Activated naive CD8-positive, alpha-beta T cell (primary cell): ENCODE measurements at regions not wholly inside any gene's neighbourhood (a gene's known extent, or its start where the extent isn't known, plus 50 kb on each side); places are given as distances from the start of the nearest gene placed in this dataset.

Experiments used
- H3K27ac Mint-ChIP-seq: one replicate; pipeline ENCODE4 v1.8.0; 2021; ENCODE audit warnings: mixed read lengths
- H3K27me3 Mint-ChIP-seq: one replicate; pipeline ENCODE4 v1.8.0; 2021; ENCODE audit warnings: mixed read lengths
- H3K36me3 Mint-ChIP-seq: one replicate; pipeline ENCODE4 v1.8.0; 2021; ENCODE audit warnings: mixed read lengths
- H3K4me1 Mint-ChIP-seq: one replicate; pipeline ENCODE4 v1.8.0; 2021; ENCODE audit warnings: low read depth, mixed read lengths
- H3K4me3 Mint-ChIP-seq: one replicate; pipeline ENCODE4 v1.8.0; 2021; ENCODE audit warnings: mild to moderate bottlenecking, mixed read lengths
- H3K9me3 Mint-ChIP-seq: one replicate; pipeline ENCODE4 v1.8.0; 2021; ENCODE audit warnings: low read depth, mixed read lengths

DNA sequence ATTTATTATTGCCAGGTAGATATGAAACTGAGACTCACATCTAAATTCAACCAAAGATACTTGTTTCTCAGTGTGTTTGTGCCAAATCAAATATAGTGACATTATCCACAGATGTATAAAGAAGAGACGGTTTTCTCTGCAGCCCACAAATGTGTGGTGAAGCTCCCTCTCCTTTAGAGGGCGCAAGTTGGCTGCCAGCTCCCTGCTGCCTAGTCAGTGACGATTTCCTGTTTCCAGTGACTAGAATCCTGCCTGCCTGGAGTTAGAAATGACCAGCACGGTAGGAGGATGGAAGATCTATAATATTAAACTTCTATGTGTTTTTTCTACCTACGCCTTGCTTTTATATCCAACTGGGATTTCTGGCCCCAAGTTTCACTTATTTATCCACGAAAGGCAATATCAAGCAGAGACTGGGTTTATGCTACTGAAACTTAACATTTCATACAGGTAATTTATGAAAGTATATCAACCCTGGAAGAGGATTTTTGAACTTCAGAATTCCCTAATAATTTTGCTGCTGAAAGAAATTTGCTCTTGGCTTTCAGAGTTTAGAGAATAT, 1793.7 kb upstream of the TENM3 start:
- Mint-ChIP-seq H3K36me3 (no peaks in the 10 kb centered on the region), H3K4me1 (no peaks in the 10 kb centered on the region), H3K27ac (no peak overlapping the region), H3K27me3 (no peaks in the 10 kb centered on the region), H3K4me3 (no peak overlapping the region), H3K9me3 (no peaks in the 10 kb centered on the region)

DNA sequence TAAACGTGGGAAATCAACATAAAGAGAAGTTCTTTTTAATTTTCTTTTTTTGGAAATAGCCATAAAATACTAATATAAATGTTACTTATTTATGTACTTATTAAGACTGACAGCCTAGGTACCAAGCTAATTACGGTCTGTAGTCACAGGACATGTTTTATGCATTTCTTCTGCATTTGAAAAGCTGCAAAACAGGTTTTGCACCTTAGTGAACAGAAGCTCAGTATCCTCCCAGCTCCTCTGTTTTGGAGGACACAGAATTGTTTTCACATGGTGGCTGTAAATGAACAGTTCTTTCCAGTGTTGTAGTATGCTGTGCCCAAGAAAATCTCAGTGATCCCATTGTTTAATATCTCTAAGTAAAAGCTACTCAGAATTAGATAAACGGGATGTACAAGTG, 1788.0 kb upstream of the TENM3 start:
- no peaks in the 10 kb centered on the region for H3K4me1 Mint-ChIP-seq
- no peaks in the 10 kb centered on the region for H3K27me3 Mint-ChIP-seq
- H3K27ac Mint-ChIP-seq = no peak overlapping the region
- no peaks in the 10 kb centered on the region for H3K36me3 Mint-ChIP-seq
- no peaks in the 10 kb centered on the region for H3K9me3 Mint-ChIP-seq
- no peak overlapping the region for H3K4me3 Mint-ChIP-seq

DNA sequence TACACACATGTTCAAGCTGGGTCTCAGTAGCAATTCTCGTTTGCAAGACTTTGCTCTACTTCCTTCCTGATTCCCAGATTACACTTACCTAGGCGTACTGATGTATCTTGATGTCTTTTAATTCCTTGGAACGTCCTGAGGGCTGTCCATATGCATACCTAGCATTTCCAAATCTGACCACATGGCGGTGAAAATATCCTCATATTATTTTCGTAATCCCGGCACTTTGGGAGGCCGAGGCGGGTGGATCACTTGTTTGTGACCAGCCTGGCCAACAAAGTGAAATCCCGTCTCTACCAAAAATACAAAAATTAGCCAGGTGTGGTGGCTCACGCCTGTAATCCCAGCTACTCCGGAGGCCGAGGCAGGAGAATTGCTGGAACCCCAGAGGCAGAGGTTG, 1786.3 kb upstream of the TENM3 start:
- Mint-ChIP-seq H3K27ac (no peak overlapping the region), H3K4me3 (no peak overlapping the region), H3K4me1 (no peaks in the 10 kb centered on the region), H3K9me3 (no peaks in the 10 kb centered on the region), H3K27me3 (no peaks in the 10 kb centered on the region), H3K36me3 (no peaks in the 10 kb centered on the region)

DNA sequence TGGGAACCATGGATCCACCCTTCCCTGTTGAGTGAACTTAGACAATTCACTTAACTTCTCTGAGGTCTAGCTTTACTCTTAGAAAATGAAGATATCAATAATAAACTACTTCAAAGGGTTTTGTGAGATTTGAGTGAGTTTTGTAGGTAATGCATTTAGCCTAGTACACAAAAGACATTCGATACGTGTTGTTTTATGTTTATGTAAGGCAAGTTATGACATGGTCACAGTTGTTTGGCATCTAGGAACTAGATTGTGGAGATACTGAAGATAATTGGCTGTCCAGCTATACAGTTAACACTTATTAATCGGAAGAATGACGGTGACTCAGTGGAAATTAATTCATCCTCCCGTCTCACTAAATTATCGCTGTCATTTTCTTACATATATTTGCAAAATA, 1781.1 kb upstream of the TENM3 start:
- Mint-ChIP-seq H3K27me3 (no peaks in the 10 kb centered on the region), H3K36me3 (no peaks in the 10 kb centered on the region), H3K27ac (no peak overlapping the region), H3K4me3 (no peak overlapping the region), H3K4me1 (no peaks in the 10 kb centered on the region), H3K9me3 (peaks cover 3% of the 10 kb centered on the region)

DNA sequence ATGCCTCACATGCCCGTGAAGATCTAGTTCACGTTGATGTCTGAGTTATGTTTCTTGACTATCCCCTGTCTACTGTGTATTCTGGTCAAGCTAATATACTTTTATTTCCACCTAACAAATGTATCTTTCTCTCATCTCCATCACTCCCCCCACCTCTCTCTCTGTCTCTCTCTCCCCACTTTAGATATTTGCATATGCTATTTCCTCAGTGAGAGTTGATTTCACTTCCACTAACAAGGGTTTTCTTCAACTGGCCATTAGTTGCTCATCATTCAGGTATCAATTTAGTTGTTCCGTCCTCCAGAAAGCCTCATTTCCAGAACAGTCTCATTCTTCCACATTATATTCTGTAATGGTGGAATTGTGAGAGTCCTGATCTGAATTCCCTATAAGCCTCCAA, 1777.8 kb upstream of the TENM3 start:
- Mint-ChIP-seq H3K36me3 (no peaks in the 10 kb centered on the region), H3K9me3 (peaks cover 10% of the 10 kb centered on the region), H3K27me3 (no peaks in the 10 kb centered on the region), H3K4me1 (no peaks in the 10 kb centered on the region), H3K4me3 (no peak overlapping the region), H3K27ac (no peak overlapping the region)

DNA sequence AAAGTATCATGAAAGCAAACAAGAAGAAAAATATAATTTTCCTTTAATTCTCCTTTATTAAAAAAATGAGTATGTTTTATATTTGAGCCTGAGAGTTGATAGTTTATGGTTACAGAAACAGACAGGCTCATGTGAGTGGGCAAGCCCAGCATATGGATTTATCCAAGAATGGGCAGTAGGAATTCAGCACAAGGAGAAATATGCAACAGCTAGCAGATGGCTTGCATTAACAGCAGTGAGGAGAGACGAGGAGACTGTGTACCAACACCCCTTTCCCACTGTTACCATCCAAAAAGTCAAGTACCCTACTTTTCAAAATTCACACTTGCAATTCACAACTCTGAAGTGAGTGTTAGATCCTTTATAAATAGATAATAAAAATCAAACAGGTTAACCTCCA, 1760.2 kb upstream of the TENM3 start:
- H3K9me3 Mint-ChIP-seq = no peaks in the 10 kb centered on the region
- H3K27me3 Mint-ChIP-seq = no peaks in the 10 kb centered on the region
- H3K36me3 Mint-ChIP-seq = no peaks in the 10 kb centered on the region
- H3K4me3 Mint-ChIP-seq = no peak overlapping the region
- peaks cover 5% of the 10 kb centered on the region for H3K4me1 Mint-ChIP-seq
- H3K27ac Mint-ChIP-seq = no peak overlapping the region

DNA sequence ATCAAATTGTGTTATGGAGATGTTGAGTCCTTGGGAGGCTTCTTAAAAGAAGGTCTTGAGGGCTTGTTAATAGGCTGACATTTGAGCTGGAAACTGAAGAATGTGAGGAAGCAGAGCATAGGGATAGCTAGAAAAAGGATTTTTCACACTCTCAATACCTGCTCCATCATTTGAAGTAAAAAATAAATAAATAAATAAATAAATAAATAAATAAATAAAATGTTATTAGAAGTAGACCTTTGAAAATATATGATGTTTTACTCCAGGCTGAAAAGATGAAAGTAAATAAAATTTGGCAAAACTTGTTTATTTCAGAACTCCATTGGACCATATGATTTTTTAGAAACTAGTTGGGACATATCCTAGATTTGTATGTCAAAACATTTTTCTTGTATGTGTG, 1757.8 kb upstream of the TENM3 start:
- H3K4me3 Mint-ChIP-seq = no peak overlapping the region
- H3K27me3 Mint-ChIP-seq = no peaks in the 10 kb centered on the region
- peaks cover 5% of the 10 kb centered on the region for H3K4me1 Mint-ChIP-seq

DNA sequence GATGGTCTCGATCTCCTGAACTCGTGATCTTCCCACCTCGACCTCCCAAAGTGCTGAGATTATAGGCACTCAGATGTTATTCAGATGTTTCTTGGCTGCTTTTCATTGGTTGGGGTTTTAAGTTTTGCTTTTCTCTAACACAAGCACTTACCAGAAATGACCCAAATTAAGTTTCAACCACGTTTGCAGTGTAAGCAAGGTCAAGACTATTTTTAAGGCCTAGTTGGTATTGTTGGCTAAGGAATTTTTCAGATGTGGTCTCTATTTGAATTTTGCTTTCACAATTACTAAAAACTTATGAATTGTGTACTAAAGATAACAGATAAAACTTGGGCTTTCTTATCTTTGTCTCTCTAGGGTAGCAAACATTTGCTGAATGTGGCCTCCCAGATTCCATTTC, 1756.9 kb upstream of the TENM3 start:
- no peaks in the 10 kb centered on the region for H3K36me3 Mint-ChIP-seq
- H3K4me1 Mint-ChIP-seq = peaks cover 5% of the 10 kb centered on the region
- H3K9me3 Mint-ChIP-seq = no peaks in the 10 kb centered on the region
- no peak overlapping the region for H3K27ac Mint-ChIP-seq
- no peak overlapping the region for H3K4me3 Mint-ChIP-seq
- H3K27me3 Mint-ChIP-seq = no peaks in the 10 kb centered on the region

More for the DNA sequence above, 1757.8 kb upstream of the TENM3 start:
- Mint-ChIP-seq H3K36me3 (no peaks in the 10 kb centered on the region), H3K9me3 (no peaks in the 10 kb centered on the region), H3K27ac (no peak overlapping the region)

DNA sequence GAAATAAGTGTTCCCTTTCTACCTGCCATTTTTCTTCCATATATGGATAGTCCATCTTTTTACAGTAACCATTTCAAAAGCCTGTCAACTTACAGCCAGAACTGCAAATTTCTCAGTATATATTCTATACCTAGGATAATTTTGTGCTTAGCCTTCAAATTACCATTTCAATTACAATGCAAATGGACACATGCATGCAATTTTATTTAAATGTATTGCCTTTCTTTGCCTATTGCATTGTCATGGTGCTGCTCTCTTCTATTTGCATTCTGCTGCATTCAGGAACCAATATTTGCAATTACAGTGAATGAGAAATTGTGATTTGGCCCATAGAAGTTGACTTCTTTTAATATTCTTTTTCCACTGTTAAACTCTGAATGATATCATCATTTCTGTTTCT, 1753.4 kb upstream of the TENM3 start:
- Mint-ChIP-seq H3K36me3 (no peaks in the 10 kb centered on the region), H3K9me3 (no peaks in the 10 kb centered on the region)

DNA sequence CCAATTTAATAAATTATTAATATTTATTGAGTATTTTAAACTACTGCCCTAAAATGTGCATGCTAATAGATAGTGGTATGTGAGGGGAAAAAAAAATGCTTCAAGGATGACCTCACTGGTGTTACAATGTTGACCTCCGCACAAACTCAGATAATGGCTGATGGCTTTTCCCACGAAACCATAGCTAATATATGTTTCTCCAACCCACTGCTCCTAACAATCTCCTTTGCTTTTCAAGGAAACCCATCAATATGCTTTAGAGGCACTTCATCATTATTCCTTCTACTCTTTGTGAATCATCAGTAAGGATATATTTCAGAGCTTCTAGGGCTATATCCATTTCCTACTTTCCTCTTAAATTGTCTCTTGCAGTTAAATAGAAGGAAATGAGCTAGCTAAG, 1752.0 kb upstream of the TENM3 start:
- no peaks in the 10 kb centered on the region for H3K9me3 Mint-ChIP-seq
- H3K27ac Mint-ChIP-seq = no peak overlapping the region
- peaks cover 5% of the 10 kb centered on the region for H3K4me1 Mint-ChIP-seq
- no peaks in the 10 kb centered on the region for H3K36me3 Mint-ChIP-seq
- H3K27me3 Mint-ChIP-seq = no peaks in the 10 kb centered on the region
- no peak overlapping the region for H3K4me3 Mint-ChIP-seq

More for the DNA sequence above, 1753.4 kb upstream of the TENM3 start:
- Mint-ChIP-seq H3K27me3 (no peaks in the 10 kb centered on the region), H3K4me3 (no peak overlapping the region), H3K4me1 (peaks cover 5% of the 10 kb centered on the region), H3K27ac (no peak overlapping the region)

DNA sequence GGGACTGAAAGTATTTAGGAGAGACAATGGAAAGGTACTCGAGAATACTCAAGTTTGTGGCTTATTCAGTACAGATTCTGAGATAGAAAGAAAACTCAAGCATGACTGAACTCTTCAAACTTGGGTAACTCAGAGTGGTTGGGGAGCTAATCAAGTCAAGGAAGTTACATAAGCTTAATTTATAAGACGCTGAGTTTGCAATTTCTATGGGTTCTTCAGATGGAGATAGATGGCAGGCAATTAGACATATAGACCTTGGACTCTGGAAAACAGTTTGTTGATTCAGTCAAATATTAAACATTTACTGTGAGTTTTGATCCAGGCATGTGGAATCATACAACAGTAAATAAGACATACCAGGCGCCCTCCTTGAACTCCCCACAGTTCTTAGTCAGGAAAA, 1749.9 kb upstream of the TENM3 start:
- Mint-ChIP-seq H3K36me3 (no peaks in the 10 kb centered on the region), H3K4me1 (no peaks in the 10 kb centered on the region), H3K27me3 (no peaks in the 10 kb centered on the region), H3K9me3 (peaks cover 1% of the 10 kb centered on the region), H3K27ac (no peak overlapping the region), H3K4me3 (no peak overlapping the region)

DNA sequence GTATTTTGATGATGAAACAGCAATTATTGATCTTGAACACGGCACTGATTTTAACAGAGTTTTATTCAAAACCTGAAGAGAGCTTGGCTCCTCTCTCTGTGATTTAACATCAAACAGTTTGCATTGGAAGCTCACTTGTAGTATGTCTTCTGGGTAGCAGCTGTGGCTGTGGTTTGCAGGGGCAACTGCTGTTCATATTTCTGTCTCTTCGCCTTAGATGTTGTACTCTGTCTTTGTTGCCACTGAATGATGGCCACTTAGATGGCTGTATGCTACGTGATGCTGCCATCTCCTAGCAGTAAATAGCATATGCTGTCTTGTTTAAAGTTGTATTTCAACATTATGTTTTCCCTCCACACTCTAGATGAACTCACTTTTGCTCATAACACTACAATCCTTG, 1743.0 kb upstream of the TENM3 start:
- no peak overlapping the region for H3K27ac Mint-ChIP-seq
- H3K27me3 Mint-ChIP-seq = no peaks in the 10 kb centered on the region
- no peaks in the 10 kb centered on the region for H3K36me3 Mint-ChIP-seq
- peaks cover 5% of the 10 kb centered on the region for H3K9me3 Mint-ChIP-seq
- no peak overlapping the region for H3K4me3 Mint-ChIP-seq
- no peaks in the 10 kb centered on the region for H3K4me1 Mint-ChIP-seq

DNA sequence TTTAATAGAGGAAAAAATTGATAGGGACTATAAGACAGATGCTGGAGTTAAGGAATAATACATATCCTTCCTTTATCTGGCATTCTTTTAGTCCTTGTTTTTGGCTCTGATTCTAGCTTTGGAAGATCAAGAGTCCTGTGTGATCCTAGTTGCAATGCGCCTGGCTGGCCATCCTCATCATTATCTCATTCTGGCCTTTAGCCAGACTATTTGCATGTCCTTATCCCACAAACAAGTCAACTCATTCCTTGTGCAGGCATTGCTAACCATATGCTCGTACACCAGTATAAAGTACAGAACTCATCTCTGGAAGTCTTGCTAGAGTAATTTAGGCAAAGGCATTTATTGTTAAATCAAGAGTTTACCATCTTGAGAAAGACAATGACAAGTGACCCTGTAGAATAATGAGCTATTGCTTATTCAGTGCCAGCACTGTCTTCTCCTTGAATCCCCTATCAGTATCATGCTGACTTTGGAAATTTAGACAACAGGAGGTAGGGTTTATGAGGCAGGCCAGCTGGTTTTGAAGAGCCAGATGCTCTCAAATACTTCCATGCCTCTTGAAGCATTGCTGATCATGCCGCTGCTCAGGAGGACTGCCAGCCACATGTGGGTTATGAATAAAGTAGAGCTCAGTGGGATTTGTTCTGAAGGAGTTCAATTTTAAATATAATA, 1730.3 kb upstream of the TENM3 start:
- Mint-ChIP-seq H3K4me1 (no peaks in the 10 kb centered on the region), H3K27ac (no peak overlapping the region), H3K9me3 (peaks cover 4% of the 10 kb centered on the region), H3K27me3 (no peaks in the 10 kb centered on the region), H3K36me3 (no peaks in the 10 kb centered on the region), H3K4me3 (no peak overlapping the region)

DNA sequence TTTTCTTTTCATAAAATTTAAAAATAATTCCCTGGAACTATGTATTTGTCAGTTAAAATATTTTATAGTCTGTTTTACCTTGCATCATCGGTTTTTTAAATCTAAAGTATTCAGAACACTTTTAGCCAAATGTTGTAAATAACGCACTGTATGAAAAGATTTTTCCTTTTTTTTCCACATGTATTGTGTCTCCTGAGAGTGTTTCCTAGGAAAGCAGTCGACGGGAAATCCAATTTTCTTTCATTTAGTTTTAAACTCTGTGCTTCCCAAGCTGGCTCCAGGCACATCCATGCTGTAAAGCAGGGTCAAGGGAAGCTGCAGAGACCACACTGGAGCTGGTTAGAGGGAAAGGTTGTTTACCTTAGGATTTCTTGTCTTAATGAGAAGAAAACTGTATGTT, 1724.3 kb upstream of the TENM3 start:
- Mint-ChIP-seq H3K36me3 (no peaks in the 10 kb centered on the region), H3K27me3 (no peaks in the 10 kb centered on the region), H3K9me3 (no peaks in the 10 kb centered on the region), H3K27ac (no peak overlapping the region), H3K4me3 (no peak overlapping the region), H3K4me1 (no peaks in the 10 kb centered on the region)

DNA sequence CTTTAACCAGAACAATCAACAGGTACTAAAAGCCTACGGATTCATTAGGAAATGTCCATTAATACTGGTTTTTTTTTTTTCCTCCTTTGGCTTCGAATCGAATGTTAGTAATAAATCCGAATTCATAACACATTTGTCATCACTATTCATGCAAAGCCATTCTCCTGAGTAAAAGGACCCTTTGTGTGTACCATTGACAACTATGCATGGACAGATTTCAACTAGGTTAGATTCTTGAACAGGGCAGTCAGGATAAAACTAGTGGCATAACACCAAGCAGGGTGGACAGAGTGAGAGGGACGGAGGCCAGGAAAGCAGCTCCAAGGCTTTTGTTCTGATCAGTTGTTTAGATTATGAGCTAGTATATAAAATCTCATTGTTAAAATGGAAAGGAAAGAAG, 1722.0 kb upstream of the TENM3 start:
- H3K27me3 Mint-ChIP-seq = no peaks in the 10 kb centered on the region
- no peak overlapping the region for H3K4me3 Mint-ChIP-seq
- no peak overlapping the region for H3K27ac Mint-ChIP-seq
- no peaks in the 10 kb centered on the region for H3K9me3 Mint-ChIP-seq
- no peaks in the 10 kb centered on the region for H3K36me3 Mint-ChIP-seq
- H3K4me1 Mint-ChIP-seq = no peaks in the 10 kb centered on the region

DNA sequence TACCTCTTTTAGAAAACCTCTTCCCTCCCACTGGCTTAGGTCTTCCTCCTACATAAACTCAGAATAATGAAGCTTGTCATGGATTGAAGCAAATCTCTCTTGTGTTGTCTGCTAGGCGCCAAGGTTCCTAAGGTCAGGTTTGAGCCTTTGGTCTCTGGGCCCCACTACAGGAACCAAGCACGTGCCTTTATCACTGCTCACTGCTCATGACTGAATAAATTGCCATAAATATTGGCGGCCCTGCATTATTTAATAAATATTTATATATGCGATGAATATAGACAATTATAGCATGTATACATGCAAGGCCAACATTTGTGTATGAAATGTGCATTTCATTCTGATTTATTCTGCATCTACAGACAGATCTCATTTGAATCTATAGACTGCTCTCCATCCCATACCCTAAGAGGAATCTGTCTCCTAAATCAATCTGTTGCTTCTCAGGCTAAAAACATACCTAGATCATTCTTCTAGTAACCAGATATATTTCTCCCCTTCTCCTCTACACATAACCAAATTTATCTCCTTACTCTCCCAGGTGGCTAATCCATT, 1717.6 kb upstream of the TENM3 start:
- no peaks in the 10 kb centered on the region for H3K4me1 Mint-ChIP-seq
- H3K27me3 Mint-ChIP-seq = no peaks in the 10 kb centered on the region
- H3K36me3 Mint-ChIP-seq = no peaks in the 10 kb centered on the region
- H3K9me3 Mint-ChIP-seq = no peaks in the 10 kb centered on the region
- H3K27ac Mint-ChIP-seq = no peak overlapping the region
- H3K4me3 Mint-ChIP-seq = no peak overlapping the region
